OCI-M1 (cell line): ENCODE measurements at regions not wholly inside any gene's neighbourhood (a gene's known extent, or its start where the extent isn't known, plus 50 kb on each side); places are given as distances from the start of the nearest gene placed in this dataset.
A peak's percentile ranks its signal among the peaks of the same experiment; 100 is the strongest.

ENCODE experiments used
- DNase-seq: peaks from one replicate; lab custom pipeline; 2025; lab: John Stamatoyannopoulos, UW

- no peak for DNase-seq
Observed at GRCh38 chr3:117463276-117464115, 753.9 kb downstream of the TUSC7 start.

DNA sequence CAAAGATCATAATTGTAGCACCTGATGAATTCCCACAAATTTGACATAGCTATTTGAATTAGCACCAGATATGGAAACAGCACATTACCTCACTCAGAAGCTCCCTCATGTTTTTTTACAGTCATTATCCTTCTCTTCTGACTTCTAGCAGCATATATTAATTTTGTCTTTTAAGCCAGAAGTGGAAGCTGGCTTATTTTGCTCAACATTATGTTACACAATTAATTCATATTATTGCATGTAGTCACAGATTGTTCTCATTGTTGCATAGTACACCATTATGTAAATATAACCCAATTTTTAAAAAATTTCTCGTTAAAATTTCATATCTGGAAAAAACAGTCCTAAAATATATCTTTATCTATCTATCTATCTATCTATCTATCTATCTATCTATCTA is 762.3 kb downstream of the TUSC7 start:
- no peak for DNase-seq

- DNase-seq = no peak
Observed at GRCh38 chr3:117473981-117474538, 764.5 kb downstream of the TUSC7 start.

- DNase-seq = no peak
Observed at GRCh38 chr3:117476572-117476971, 767.0 kb downstream of the TUSC7 start.

- no peak for DNase-seq
Observed at GRCh38 chr3:117477214-117477755, 767.7 kb downstream of the TUSC7 start.

DNA sequence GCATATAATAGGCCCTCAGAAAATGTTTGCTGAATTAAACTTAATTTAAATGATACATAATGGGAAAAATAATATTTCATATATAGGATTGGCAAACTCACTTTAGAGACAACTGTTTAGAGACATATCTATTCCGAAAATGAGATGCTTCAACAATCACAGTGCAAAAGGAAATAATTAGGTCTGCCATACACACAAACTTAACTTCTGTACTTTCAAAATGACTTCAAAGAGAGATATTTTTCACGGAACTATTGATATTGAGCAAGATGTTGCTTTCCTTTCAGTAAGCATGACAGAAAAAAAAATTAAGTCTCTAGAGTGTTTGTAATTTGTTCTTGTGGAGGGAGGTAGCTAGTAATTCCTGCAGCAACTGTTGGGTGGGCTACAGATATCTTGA is 769.5 kb downstream of the TUSC7 start:
- DNase-seq = no peak

DNA sequence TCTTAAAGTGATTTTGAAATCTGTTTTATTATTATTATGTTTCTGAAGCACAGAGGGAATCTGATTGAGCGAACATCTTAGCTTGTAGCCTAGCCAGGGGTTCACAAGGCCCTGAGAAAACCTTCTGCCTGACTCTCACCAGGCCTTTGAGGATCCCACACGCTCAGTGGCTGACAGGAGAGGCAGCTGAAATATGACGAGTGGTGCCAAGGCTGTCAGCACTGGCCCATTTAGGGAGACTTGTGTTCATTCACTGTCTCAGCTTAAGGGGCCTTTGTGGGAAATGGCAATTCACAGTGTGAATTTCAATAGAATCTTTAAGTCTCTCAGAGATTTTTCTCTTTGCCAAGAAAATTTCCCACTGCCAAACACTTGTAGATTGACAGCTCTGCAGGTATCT is 770.9 kb downstream of the TUSC7 start:
- DNase-seq = no peak

DNA sequence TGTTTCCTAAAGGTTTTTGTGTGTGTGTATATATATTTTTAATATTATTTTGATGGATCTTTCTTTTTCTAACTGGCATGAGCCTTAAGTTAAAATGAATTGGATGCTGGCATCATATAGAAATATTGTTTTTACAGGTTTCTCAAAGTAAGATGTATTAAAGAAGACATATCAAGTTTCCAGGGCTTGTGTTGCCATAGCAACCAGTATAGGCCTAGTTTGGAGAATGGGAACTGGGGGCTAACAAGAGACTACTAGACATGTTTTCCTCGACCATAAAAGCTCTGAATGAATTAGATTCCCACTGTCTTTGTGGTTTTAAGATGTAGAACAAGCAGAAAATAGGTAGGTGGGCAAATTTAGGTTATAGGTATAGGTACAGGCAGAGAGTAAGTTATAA is 771.4 kb downstream of the TUSC7 start:
- DNase-seq = no peak

- DNase-seq = peak; percentile 75
Observed at GRCh38 chr3:117483839-117484238, 774.3 kb downstream of the TUSC7 start.

DNA sequence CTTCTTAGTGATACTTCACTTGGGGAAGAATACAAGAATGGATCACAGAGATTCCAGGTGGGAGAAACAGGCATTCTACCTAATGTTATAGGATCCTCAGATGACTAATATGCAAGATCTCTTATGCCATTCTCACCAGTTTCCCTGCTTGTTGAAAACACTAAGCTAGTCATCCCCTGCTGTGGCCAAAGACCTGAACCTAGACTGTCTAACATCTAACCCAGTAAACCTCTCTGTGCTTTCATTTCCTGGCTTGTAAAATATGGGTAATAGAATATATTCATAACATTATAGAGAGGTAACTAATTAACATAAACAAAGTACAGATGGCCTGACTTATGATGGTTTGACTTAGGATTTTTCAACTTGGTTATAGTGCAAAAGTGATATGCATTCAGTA is 776.3 kb downstream of the TUSC7 start:
- DNase-seq = no peak

- no peak for DNase-seq
Observed at GRCh38 chr3:117486719-117487716, 777.4 kb downstream of the TUSC7 start.

DNA sequence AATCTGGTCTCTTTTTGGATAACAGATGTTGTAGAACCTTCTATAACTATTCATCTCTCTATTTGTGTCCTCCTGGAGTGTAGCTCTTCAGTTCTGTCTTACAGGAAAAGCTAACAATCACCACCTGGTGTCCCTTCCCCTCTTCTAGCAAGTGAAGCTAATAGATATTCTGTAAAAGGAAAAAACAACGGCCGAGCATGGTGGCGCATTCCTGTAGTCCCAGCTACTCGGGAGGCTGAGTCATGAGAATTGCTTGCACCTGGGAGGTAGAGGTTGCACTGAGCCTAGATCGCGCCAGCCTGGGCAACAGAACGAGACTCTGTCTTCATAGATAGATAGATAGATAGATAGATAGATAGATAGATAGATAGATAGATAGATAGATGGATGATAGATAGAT is 779.4 kb downstream of the TUSC7 start:
- DNase-seq = no peak

GRCh38 chr3:117489663-117490079 is 780.1 kb downstream of the TUSC7 start:
- no peak for DNase-seq

DNA sequence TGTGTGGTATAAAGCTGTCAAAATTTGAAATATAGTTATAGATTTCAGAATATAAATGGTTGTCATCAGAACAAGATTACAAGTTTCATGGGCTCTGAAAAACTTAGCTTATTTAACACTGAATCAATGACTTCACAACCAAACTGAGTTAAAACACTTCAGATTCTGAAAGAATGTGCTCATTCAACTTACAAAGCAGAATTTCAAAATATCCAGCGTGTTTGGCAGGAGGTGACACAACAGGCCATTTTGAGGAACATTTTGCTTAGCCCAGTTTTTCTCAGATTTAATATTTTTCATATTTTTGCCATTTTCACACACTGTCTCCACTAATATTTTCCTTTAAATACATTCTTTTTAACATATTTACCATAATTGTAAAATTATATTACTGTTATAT is 781.1 kb downstream of the TUSC7 start:
- DNase-seq = no peak

- DNase-seq = no peak
Observed at GRCh38 chr3:117495620-117496019, 786.0 kb downstream of the TUSC7 start.

- DNase-seq = no peak
Observed at GRCh38 chr3:117499189-117499870, 789.8 kb downstream of the TUSC7 start.

GRCh38 chr3:117507958-117508357 is 798.4 kb downstream of the TUSC7 start:
- no peak for DNase-seq

DNA sequence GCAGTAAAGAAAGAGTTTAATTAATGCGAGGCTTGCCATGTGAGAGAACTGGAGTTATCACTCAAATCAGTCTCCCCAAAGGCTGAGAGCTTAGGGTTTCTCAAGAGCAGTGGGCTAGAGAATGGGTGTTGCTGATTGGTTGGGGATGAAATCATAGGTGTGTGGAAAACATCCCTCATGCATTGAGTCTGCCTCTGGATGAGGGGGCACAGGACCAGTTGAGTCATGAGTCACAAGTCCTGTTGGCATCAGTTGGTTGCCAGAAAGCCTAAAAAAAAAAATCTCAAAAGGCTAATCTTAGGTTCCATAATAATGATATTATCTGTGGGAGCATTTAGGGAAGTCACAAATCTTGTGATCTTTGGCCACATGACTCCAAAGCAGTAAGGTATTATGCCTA is 800.3 kb downstream of the TUSC7 start:
- DNase-seq = no peak

DNA sequence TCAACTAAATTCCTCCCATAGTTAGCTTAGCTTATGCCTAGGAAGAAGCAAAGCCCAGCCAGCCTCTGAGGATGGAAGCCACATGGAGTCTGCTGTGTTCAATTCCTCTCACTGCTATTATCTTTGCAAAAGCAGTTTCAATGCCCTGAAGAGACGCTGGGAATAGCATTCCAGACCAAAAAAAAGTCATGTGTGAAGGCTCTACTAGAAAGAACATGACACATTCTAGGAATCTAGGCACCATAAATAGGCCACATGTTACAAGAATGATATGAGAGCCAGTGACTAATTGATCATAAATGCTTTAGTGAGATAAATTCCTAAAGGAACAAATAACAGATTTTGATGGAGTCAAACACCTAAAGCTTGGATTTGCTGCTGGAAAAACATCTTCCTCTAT is 800.8 kb downstream of the TUSC7 start:
- no peak for DNase-seq

GRCh38 chr3:117512975-117513374 is 803.4 kb downstream of the TUSC7 start:
- DNase-seq = no peak

- no peak for DNase-seq
Observed at GRCh38 chr3:117515309-117515708, 805.7 kb downstream of the TUSC7 start.

- peak; percentile 83 for DNase-seq
Observed at GRCh38 chr3:117518364-117518763, 808.8 kb downstream of the TUSC7 start.
